ENCODE measurements at regions not wholly inside any gene's neighbourhood (a gene's known extent, or its start where the extent isn't known, plus 50 kb on each side); places are given as distances from the start of the nearest gene placed in this dataset.

- TF ChIP-seq EZH2phosphoT487 (IDR thresholded peaks at IDR 0.05; ENCODE audit: unreplicated experiment) (no peak), CTCF (conservative IDR thresholded peaks at IDR 0.05; ENCODE audit: low read depth in 2 of 2) (no peak), ZNF331 (CRISPR knock-in tag; IDR thresholded peaks at IDR 0.05; ENCODE audit: low read depth) (no peak), JUNB (IDR thresholded peaks at IDR 0.05; ENCODE audit: unreplicated experiment) (no peak)
These were observed 1407.4 kb upstream of the ZEB2 start (continued) for GRCh38 chr2:145927131-145927950.

- Histone ChIP-seq H3K4me2 (no peak overlapping the region), H3K9me2 (ENCODE audit: insufficient read depth) (no peaks in the 10 kb centered on the region), H3F3A (replicated peaks; ENCODE audit: low read depth) (no peaks in the 10 kb centered on the region), H3K27me3 (ENCODE audit: insufficient read depth) (no peaks in the 10 kb centered on the region), H4K20me1 (replicated peaks; ENCODE audit: insufficient read depth) (no peaks in the 10 kb centered on the region), H3K4me1 (ENCODE audit: insufficient read depth) (peaks cover 20% of the 10 kb centered on the region), H3K4me3 (no peak overlapping the region), H3K27ac (ENCODE audit: low read depth) (no peak overlapping the region), H3K36me3 (ENCODE audit: insufficient read depth) (no peaks in the 10 kb centered on the region), H3K79me2 (replicated peaks; ENCODE audit: insufficient read depth) (no peaks in the 10 kb centered on the region), H2AFZ (no peak overlapping the region)
- H3K9me3 Mint-ChIP-seq = no peaks in the 10 kb centered on the region; the same call in 2 of the 3 replicates
- H3K27me3 Mint-ChIP-seq (ENCODE audit: insufficient read depth, low read depth, poor library complexity) = peaks cover 2% of the 10 kb centered on the region
- H3K4me3 Mint-ChIP-seq = no peak overlapping the region
- peaks cover 19% of the 10 kb centered on the region for H3K4me1 Mint-ChIP-seq
- no peak overlapping the region for H3K27ac Mint-ChIP-seq
- no peak for TF ChIP-seq EZH2phosphoT487 (IDR thresholded peaks at IDR 0.05; ENCODE audit: unreplicated experiment)
- no peak for TF ChIP-seq JUNB (IDR thresholded peaks at IDR 0.05; ENCODE audit: unreplicated experiment)
- DNase-seq (ENCODE audit: low spot score) (no peak), ATAC-seq (no peak)
- peaks cover 7% of the 10 kb centered on the region; the same call in 2 of the 3 replicates for H3K36me3 Mint-ChIP-seq (ENCODE audit: low read depth)
These were observed 1405.7 kb upstream of the ZEB2 start for GRCh38 chr2:145925591-145925990.

- Histone ChIP-seq H3F3A (replicated peaks; ENCODE audit: low read depth) (no peaks in the 10 kb centered on the region), H3K36me3 (ENCODE audit: insufficient read depth) (no peaks in the 10 kb centered on the region), H3K27me3 (ENCODE audit: insufficient read depth) (no peaks in the 10 kb centered on the region), H3K4me2 (peak overlapping the region; percentile 56; the same call in 1 of the 2 replicates), H2AFZ (no peak overlapping the region), H3K4me1 (ENCODE audit: insufficient read depth) (peaks cover 19% of the 10 kb centered on the region), H3K79me2 (replicated peaks; ENCODE audit: insufficient read depth) (no peaks in the 10 kb centered on the region), H3K27ac (ENCODE audit: low read depth) (no peak overlapping the region), H3K4me3 (no peak overlapping the region), H4K20me1 (replicated peaks; ENCODE audit: insufficient read depth) (no peaks in the 10 kb centered on the region), H3K9me2 (ENCODE audit: insufficient read depth) (no peaks in the 10 kb centered on the region)
- peak overlapping the region; percentile 67; the same call in 1 of the 2 replicates for H3K27ac Mint-ChIP-seq
- DNase-seq (ENCODE audit: low spot score) = no peak
- no peaks in the 10 kb centered on the region for H3K9me3 Mint-ChIP-seq
- no peaks in the 10 kb centered on the region for H3K36me3 Mint-ChIP-seq (ENCODE audit: low read depth)
- ATAC-seq = no peak
- H3K4me3 Mint-ChIP-seq = no peak overlapping the region
- H3K27me3 Mint-ChIP-seq (ENCODE audit: insufficient read depth, low read depth, poor library complexity) = no peaks in the 10 kb centered on the region
- peaks cover 9% of the 10 kb centered on the region; the same call in 2 of the 3 replicates for H3K4me1 Mint-ChIP-seq
- TF ChIP-seq JUNB (IDR thresholded peaks at IDR 0.05; ENCODE audit: unreplicated experiment) (no peak), ZNF114 (CRISPR knock-in tag; IDR thresholded peaks at IDR 0.05) (no peak), REST (IDR thresholded peaks at IDR 0.05; ENCODE audit: unreplicated experiment) (no peak), EZH2phosphoT487 (IDR thresholded peaks at IDR 0.05; ENCODE audit: unreplicated experiment) (no peak), POLR2AphosphoS5 (IDR thresholded peaks at IDR 0.05; ENCODE audit: low read depth) (no peak), ZNF331 (CRISPR knock-in tag; IDR thresholded peaks at IDR 0.05; ENCODE audit: low read depth) (no peak), STAT1 (IDR thresholded peaks at IDR 0.05; ENCODE audit: unreplicated experiment) (no peak), CREB1 (CRISPR knock-in tag; IDR thresholded peaks at IDR 0.05; ENCODE audit: low read depth) (no peak), CTCF (conservative IDR thresholded peaks at IDR 0.05; ENCODE audit: low read depth in 2 of 2) (no peak)
- TF ChIP-seq, protein P1, sequence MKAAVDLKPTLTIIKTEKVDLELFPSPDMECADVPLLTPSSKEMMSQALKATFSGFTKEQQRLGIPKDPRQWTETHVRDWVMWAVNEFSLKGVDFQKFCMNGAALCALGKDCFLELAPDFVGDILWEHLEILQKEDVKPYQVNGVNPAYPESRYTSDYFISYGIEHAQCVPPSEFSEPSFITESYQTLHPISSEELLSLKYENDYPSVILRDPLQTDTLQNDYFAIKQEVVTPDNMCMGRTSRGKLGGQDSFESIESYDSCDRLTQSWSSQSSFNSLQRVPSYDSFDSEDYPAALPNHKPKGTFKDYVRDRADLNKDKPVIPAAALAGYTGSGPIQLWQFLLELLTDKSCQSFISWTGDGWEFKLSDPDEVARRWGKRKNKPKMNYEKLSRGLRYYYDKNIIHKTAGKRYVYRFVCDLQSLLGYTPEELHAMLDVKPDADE (IDR thresholded peaks at IDR 0.05) = no peak
These were observed 1399.6 kb upstream of the ZEB2 start for GRCh38 chr2:145919477-145919876.

Measured in GM23338 (cell line).